Naive thymus-derived CD4-positive, alpha-beta T cell (primary cell): ENCODE measurements at regions not wholly inside any gene's neighbourhood (a gene's known extent, or its start where the extent isn't known, plus 50 kb on each side); places are given as distances from the start of the nearest gene placed in this dataset.
"Not testable (repeated sequence)": the region's sequence is repeated elsewhere in the genome, so short reads cannot be mapped to it uniquely, and the experiment has no call there.

Source experiments
- ATAC-seq: fragments of 150-1000 bp; cut with Tn5 transposase; 2 replicates; pipeline ENCODE4 v1.10.0; 2021; ENCODE audit warnings: mild to moderate bottlenecking, moderate library complexity
- CTCF ChIA-PET: fragments of 350-600 bp; sonication (Branson Sonifier 250); formaldehyde crosslinking; loops from one replicate; lab custom pipeline; 2021; ENCODE audit warnings: antibody characterized with exemption; lab: Charles Lee
- POLR2A ChIA-PET: fragments of 350-600 bp; sonication (Branson Sonifier 250); formaldehyde crosslinking; loops from one replicate; lab custom pipeline; 2021; ENCODE audit warnings: antibody characterized with exemption, inconsistent platforms; lab: Charles Lee
- DNase-seq, 9 donors: peaks; one replicate each; pipeline versions ENCODE4 v3.0.0 to v3.0.0-alpha.2; 2020 to 2022; ENCODE audit warnings: mixed read lengths in 1 of 9
- H3K27ac ChIP-seq: one replicate; pipeline ENCODE4 v1.7.0; 2013; ENCODE audit warnings: mild to moderate bottlenecking, low read depth, low read length, moderate library complexity
- H3K27me3 ChIP-seq, 2 donors: one replicate each; pipeline ENCODE4 v1.7.0; 2013; ENCODE audit warnings: low read length in 2 of 2, mild to moderate bottlenecking in 2 of 2, moderate library complexity in 2 of 2; ENCODE audit not compliant: control insufficient read depth in 2 of 2, insufficient read depth in 2 of 2
- H3K36me3 ChIP-seq, 3 experiments: 1 replicate in 2 of 3; 2 replicates in 1 of 3; pipeline ENCODE4 v1.7.0; 2013; ENCODE audit warnings: low read length in 3 of 3, mild to moderate bottlenecking in 3 of 3, moderate library complexity in 1 of 3; ENCODE audit not compliant: insufficient read depth in 3 of 3, control insufficient read depth in 2 of 3
- H3K4me1 ChIP-seq, 2 donors: one replicate each; pipeline ENCODE4 v1.7.0; 2013; ENCODE audit warnings: low read length in 2 of 2, mild to moderate bottlenecking in 2 of 2, moderate library complexity in 1 of 2; ENCODE audit not compliant: control insufficient read depth in 2 of 2, insufficient read depth in 2 of 2
- H3K4me3 ChIP-seq: 2 replicates; pipeline ENCODE4 v1.7.0; 2013; ENCODE audit warnings: mild to moderate bottlenecking, low read length
- H3K9me3 ChIP-seq, 3 experiments: 1 replicate in 2 of 3; 2 replicates in 1 of 3; pipeline ENCODE4 v1.7.0; 2013; ENCODE audit warnings: low read length in 3 of 3; ENCODE audit not compliant: control insufficient read depth in 2 of 3
- H3K27ac Mint-ChIP-seq, 9 donors: one replicate each; pipeline ENCODE4 v1.8.0; 2020 to 2022; ENCODE audit warnings: mixed read lengths in 9 of 9, mild to moderate bottlenecking in 8 of 9, moderate library complexity in 5 of 9, inconsistent platforms in 2 of 9
- H3K27me3 Mint-ChIP-seq, 5 donors: one replicate each; pipeline ENCODE4 v1.8.0; 2021 to 2022; ENCODE audit warnings: mixed read lengths in 5 of 5, mild to moderate bottlenecking in 1 of 5
- H3K36me3 Mint-ChIP-seq, 5 donors: one replicate each; pipeline ENCODE4 v1.8.0; 2020 to 2022; ENCODE audit warnings: mixed read lengths in 5 of 5, mild to moderate bottlenecking in 3 of 5, inconsistent platforms in 1 of 5
- H3K4me1 Mint-ChIP-seq, 7 donors: one replicate each; pipeline ENCODE4 v1.8.0; 2020 to 2022; ENCODE audit warnings: mixed read lengths in 7 of 7, mild to moderate bottlenecking in 3 of 7, inconsistent platforms in 1 of 7
- H3K4me3 Mint-ChIP-seq, 10 donors: one replicate each; pipeline ENCODE4 v1.8.0; 2020 to 2022; ENCODE audit warnings: mild to moderate bottlenecking in 10 of 10, mixed read lengths in 10 of 10, moderate library complexity in 6 of 10, inconsistent platforms in 2 of 10
- H3K9me3 Mint-ChIP-seq, 11 donors: one replicate each; pipeline ENCODE4 v1.8.0; 2020 to 2022; ENCODE audit warnings: mixed read lengths in 11 of 11, mild to moderate bottlenecking in 4 of 11, inconsistent platforms in 1 of 11, moderate library complexity in 1 of 11
- intact Hi-C, 2 donors: fragments of 100-400 bp; cut with micrococcal nuclease; formaldehyde crosslinking; loops; one replicate each; pipeline ENCODE4 v1.15.1; 2023

- CTCF ChIA-PET, ATAC-seq, H3K36me3 Mint-ChIP-seq, H3K4me1 ChIP-seq, POLR2A ChIA-PET, H3K36me3 ChIP-seq, H3K9me3 ChIP-seq, H3K27ac ChIP-seq, H3K27ac Mint-ChIP-seq, H3K4me3 ChIP-seq, H3K4me3 Mint-ChIP-seq, H3K27me3 Mint-ChIP-seq, H3K9me3 Mint-ChIP-seq, intact Hi-C loops, H3K27me3 ChIP-seq, H3K4me1 Mint-ChIP-seq, DNase-seq: not testable (repeated sequence)
Observed at GRCh38 chr9:12333966-12334365, 359.2 kb upstream of the TYRP1 start.

GRCh38 chr9:12350775-12351174 lies 342.4 kb upstream of the TYRP1 start:
- Histone ChIP-seq H3K4me1 (no peaks in the 10 kb centered on the region), H3K36me3 (no peaks in the 10 kb centered on the region), H3K9me3 (no peaks in the 10 kb centered on the region), H3K27ac (no peak overlapping the region), H3K4me3 (no peak overlapping the region), H3K27me3 (no peaks in the 10 kb centered on the region)
- CTCF ChIA-PET, result interaction anchor here (0.6 kb wide), 1 partner anchor 123 kb away, joined by 3 read pairs; no protein-coding TSS in a partner anchor
- H3K27me3 Mint-ChIP-seq, result no peaks in the 10 kb centered on the region
- peaks cover 2 to 36% (median 11%) of the 10 kb centered on the region in 11 donors for H3K9me3 Mint-ChIP-seq
- POLR2A ChIA-PET, result no interaction called here
- H3K4me1 Mint-ChIP-seq, result no peaks in the 10 kb centered on the region
- H3K27ac Mint-ChIP-seq, result no peak overlapping the region
- intact Hi-C loops, result no loop called here
- DNase-seq, result no peak
- ATAC-seq, result no peak
- H3K36me3 Mint-ChIP-seq, result peaks cover 0 to 4% (median 0%) of the 10 kb centered on the region in 5 donors
- H3K4me3 Mint-ChIP-seq, result no peak overlapping the region

DNA sequence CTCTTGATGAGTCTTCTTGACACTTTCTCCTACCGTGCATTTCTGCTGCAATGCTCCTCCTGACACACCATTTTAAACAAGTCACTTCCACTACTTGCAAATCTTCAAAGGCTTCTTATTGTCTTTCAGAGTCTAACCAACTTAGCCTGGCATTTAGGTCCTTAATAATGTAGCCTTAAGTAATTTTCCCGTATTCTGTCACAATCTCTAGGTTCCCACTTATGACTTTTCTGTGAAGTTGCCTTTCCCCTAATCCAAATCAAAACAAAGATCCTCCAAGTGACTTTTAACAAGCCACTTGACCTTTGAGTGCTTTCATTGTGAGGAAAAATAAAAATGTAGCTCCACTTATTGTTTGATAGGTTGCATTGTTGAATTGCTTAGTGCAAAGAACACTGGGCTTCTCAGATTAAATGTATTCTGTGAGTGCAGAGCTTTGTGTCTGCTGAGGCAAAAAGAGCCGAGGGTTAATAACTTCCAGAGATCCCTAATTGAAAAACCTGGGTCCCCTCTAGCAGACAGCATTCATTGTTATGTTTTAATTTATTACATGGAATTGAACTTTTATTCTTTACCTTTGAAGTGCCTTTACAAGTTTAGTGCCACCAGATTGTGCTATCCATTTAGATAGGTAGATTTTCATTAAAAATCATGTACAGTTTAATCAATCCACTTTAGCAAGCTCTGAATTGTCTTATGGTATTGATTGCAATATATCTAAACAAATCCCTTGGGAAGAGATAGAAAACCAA lies 341.7 kb upstream of the TYRP1 start:
- Histone ChIP-seq H3K27me3 (no peaks in the 10 kb centered on the region), H3K4me1 (no peaks in the 10 kb centered on the region), H3K9me3 (no peaks in the 10 kb centered on the region), H3K4me3 (no peak overlapping the region), H3K36me3 (no peaks in the 10 kb centered on the region), H3K27ac (no peak overlapping the region)
- ATAC-seq (no peak), DNase-seq (no peak)
- CTCF ChIA-PET, result no interaction called here
- intact Hi-C loops, result no loop called here
- POLR2A ChIA-PET, result no interaction called here
- Mint-ChIP-seq H3K27ac (no peak overlapping the region), H3K4me3 (no peak overlapping the region), H3K36me3 (peaks cover 0 to 4% (median 0%) of the 10 kb centered on the region in 5 donors), H3K4me1 (no peaks in the 10 kb centered on the region), H3K9me3 (peaks cover 2 to 36% (median 11%) of the 10 kb centered on the region in 11 donors), H3K27me3 (no peaks in the 10 kb centered on the region)

- Mint-ChIP-seq H3K27me3 (no peaks in the 10 kb centered on the region), H3K27ac (no peak overlapping the region), H3K4me1 (no peaks in the 10 kb centered on the region), H3K9me3 (peaks cover 2 to 36% (median 9%) of the 10 kb centered on the region in 11 donors), H3K4me3 (no peak overlapping the region), H3K36me3 (peaks cover 0 to 4% (median 0%) of the 10 kb centered on the region in 5 donors)
- POLR2A ChIA-PET, result no interaction called here
- Histone ChIP-seq H3K27me3 (no peaks in the 10 kb centered on the region), H3K4me1 (no peaks in the 10 kb centered on the region), H3K4me3 (no peak overlapping the region), H3K9me3 (no peaks in the 10 kb centered on the region), H3K36me3 (no peaks in the 10 kb centered on the region), H3K27ac (no peak overlapping the region)
- intact Hi-C loops, result no loop called here
- DNase-seq (no peak), ATAC-seq (no peak)
- CTCF ChIA-PET, result no interaction called here
Observed at GRCh38 chr9:12352045-12352315, 341.2 kb upstream of the TYRP1 start.

GRCh38 chr9:12363439-12363838 lies 329.7 kb upstream of the TYRP1 start:
- no peak overlapping the region for H3K4me3 ChIP-seq
- no peak overlapping the region for H3K4me3 Mint-ChIP-seq
- H3K36me3 Mint-ChIP-seq, result no peaks in the 10 kb centered on the region
- intact Hi-C loops, result no loop called here
- H3K27me3 ChIP-seq, result no peaks in the 10 kb centered on the region
- DNase-seq (no peak), ATAC-seq (no peak)
- no peak overlapping the region for H3K27ac Mint-ChIP-seq
- no peaks in the 10 kb centered on the region for H3K9me3 ChIP-seq
- H3K9me3 Mint-ChIP-seq, result peaks cover 0 to 14% (median 4%) of the 10 kb centered on the region in 11 donors
- no peaks in the 10 kb centered on the region for H3K27me3 Mint-ChIP-seq
- H3K27ac ChIP-seq, result no peak overlapping the region
- no peaks in the 10 kb centered on the region for H3K36me3 ChIP-seq
- H3K4me1 Mint-ChIP-seq, result no peaks in the 10 kb centered on the region
- POLR2A ChIA-PET, result no interaction called here
- no peaks in the 10 kb centered on the region for H3K4me1 ChIP-seq
- CTCF ChIA-PET, result no interaction called here

GRCh38 chr9:12368569-12368968 lies 324.6 kb upstream of the TYRP1 start:
- no peaks in the 10 kb centered on the region for H3K9me3 ChIP-seq
- ATAC-seq (no peak), DNase-seq (no peak)
- Mint-ChIP-seq H3K36me3 (no peaks in the 10 kb centered on the region), H3K9me3 (peaks cover 0 to 23% (median 5%) of the 10 kb centered on the region in 11 donors), H3K4me1 (no peaks in the 10 kb centered on the region), H3K27me3 (no peaks in the 10 kb centered on the region), H3K27ac (no peak overlapping the region), H3K4me3 (no peak overlapping the region)
- no peak overlapping the region for H3K4me3 ChIP-seq
- CTCF ChIA-PET, result no interaction called here
- H3K4me1 ChIP-seq, result no peaks in the 10 kb centered on the region
- H3K27me3 ChIP-seq, result no peaks in the 10 kb centered on the region
- POLR2A ChIA-PET, result no interaction called here
- intact Hi-C loops, result no loop called here
- no peaks in the 10 kb centered on the region for H3K36me3 ChIP-seq
- H3K27ac ChIP-seq, result no peak overlapping the region

DNA sequence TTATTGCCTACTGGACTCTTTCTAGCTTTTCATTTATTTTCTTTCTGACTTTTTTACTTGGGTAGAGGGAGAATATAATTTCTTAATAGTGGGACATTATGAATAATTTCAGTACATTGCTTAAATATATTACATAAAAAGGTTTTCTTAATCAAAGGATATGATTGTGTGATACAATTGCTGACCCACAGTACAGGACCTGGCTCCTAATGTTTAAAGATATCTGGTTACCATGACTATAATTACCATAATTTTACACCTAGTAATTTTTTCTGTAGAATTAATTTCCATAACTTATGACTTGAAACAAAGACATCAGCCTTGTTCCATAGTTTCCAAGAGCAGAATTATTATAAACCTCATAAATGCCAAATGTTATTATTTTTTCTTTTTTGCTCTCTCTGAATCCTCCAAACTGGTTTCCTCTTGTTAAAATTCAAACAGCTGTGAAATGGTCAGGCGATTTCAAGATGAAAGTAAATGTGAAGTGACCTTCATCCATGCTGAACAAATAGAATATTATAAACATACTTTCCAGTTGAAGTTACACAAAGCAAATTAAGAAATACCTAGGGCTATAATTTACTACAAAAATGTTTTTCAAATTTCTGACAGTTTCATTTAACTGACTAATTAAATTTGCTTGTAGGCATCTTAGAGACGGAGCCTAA lies 301.2 kb upstream of the TYRP1 start:
- DNase-seq (no peak), ATAC-seq (no peak)
- ChIA-PET POLR2A (no interaction called here), CTCF (no interaction called here)
- Histone ChIP-seq H3K4me3 (no peak overlapping the region), H3K27me3 (no peaks in the 10 kb centered on the region), H3K4me1 (no peaks in the 10 kb centered on the region), H3K36me3 (no peaks in the 10 kb centered on the region), H3K9me3 (no peaks in the 10 kb centered on the region), H3K27ac (no peak overlapping the region)
- Mint-ChIP-seq H3K27ac (no peak overlapping the region), H3K27me3 (no peaks in the 10 kb centered on the region), H3K36me3 (no peaks in the 10 kb centered on the region), H3K9me3 (peaks cover 0 to 33% (median 4%) of the 10 kb centered on the region in 11 donors), H3K4me3 (no peak overlapping the region), H3K4me1 (no peaks in the 10 kb centered on the region)
- intact Hi-C loops, result no loop called here
